GM18498 (cell line): ENCODE measurements at regions not wholly inside any gene's neighbourhood (a gene's known extent, or its start where the extent isn't known, plus 50 kb on each side); places are given as distances from the start of the nearest gene placed in this dataset.
"Not testable (repeated sequence)": the region's sequence is repeated elsewhere in the genome, so short reads cannot be mapped to it uniquely, and the experiment has no call there.

Experiments
- ATAC-seq: cut with Tn5 transposase; IDR thresholded peaks from one replicate; pipeline ENCODE4 v1.9.1; 2021; ENCODE audit warnings: mild to moderate bottlenecking, moderate library complexity; ENCODE audit not compliant: unreplicated experiment

DNA sequence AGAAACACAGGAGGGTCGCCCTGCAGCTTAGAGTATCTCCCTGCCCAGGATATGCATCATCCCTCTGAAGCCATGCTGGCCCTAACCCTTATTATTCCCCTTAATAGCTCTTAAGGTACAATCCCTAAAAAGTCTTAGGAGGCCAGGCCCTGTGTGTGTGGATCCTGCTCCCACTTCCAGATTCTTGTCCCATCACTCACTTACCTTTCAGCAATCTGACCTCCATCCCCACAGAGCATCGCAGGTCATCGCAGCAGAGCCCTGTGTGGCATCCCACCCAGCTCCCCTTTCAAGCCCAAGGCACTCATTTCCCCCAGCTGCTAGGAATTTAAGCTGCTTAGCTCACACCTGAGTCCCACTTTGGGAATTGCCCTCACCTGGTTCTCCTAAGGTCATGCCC lies 223.8 kb upstream of the SMLR1 start:
- no peak for ATAC-seq

DNA sequence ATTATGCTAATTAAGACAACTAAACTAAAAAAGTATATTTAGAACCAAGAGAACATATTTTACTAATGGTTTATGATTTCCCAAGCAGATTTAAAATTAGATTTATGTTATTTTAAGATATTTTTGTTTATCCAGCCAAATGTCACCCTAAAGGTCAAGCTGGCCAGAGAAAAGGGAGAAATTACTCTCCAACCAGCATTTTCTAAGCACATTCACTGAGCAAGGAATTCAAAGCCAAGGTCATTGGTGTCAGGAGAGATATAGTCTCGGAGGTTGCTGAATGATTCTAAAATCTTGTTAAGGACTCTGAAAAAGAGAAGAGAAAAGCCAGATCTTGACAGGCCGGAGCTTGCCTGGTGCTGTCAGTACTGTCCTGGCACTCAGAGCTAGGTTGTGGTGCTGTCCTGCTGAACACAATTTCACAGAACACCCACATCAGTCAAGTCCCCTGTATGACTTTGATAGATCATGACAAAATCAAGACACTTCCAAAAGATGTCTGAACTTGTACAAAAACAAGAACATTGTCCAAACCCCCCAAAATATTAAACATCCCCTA lies 222.3 kb upstream of the SMLR1 start:
- no peak for ATAC-seq

DNA sequence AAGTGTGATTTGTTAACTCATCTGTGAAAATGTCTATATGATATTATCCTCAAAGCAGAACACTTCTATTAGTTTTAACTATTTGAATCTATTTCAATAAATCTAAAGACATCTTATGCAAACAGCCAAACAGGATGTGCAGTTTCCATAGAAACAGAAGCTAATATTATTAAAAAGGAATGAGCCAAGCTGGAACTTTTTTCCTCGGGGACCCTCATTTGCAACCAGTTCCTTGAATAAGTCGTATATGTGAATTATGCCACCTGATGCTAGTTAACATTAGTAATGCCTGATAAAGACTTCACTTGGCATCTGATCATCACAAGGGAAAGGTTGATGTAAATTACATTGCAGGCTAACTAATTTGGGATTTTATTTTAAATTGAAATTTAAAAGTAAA lies 216.9 kb upstream of the SMLR1 start:
- ATAC-seq, result no peak

DNA sequence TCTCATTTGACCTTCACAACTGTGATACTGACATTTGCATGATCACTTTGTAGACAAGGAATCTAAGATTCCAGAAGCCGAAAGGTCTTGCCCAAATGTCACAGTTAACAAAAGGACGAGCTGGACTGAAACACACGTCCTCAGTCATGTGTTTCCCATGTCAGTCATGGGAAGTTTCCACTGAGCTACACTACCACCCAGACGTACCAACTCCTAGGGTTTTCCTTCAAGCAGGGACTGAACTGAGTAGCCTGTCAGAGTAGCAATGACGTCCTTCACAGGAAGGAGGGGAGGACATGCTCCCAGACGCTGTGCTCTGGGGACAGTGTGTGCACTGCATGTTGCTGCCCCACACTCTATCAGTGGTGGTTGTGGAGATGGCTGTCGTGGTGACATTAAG lies 215.8 kb upstream of the SMLR1 start:
- ATAC-seq, result no peak

DNA sequence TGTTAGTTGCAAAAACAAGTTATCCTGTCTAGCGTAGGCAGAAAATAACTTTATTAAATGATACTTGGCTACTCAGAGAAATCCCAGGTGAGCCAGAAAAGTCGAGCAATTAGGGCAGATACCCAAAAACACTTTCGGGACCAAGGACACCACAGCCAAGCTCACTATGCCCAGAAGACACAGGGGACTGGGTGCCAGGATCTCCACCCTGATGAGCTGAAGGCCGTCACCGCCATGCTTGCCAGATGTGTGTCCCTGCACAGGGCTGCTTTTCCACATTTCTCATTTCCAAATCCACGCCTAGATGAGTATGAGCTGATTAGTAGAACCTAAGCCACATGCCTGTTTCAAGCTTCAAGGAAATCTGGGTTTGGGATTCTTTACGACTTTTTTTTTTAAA lies 214.0 kb upstream of the SMLR1 start:
- no peak for ATAC-seq

DNA sequence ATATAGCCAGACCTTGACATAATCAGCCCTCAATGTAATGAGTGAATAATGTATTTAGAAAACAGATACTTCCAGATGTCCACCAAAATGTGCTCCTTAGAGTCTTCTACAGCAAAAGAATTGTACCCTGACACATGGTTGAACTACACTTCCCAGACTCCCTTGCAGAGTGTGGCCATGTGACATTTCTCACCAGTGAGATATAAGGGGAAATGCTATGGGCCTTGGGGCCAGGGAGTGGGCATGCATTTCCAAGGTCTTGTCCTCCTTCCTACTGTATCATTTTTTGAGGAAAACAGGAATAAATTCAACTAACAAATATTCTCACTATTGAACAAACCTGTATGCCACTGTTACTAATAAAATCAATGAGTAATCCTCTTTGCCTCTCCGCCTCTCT lies 211.4 kb upstream of the SMLR1 start:
- no peak for ATAC-seq

DNA sequence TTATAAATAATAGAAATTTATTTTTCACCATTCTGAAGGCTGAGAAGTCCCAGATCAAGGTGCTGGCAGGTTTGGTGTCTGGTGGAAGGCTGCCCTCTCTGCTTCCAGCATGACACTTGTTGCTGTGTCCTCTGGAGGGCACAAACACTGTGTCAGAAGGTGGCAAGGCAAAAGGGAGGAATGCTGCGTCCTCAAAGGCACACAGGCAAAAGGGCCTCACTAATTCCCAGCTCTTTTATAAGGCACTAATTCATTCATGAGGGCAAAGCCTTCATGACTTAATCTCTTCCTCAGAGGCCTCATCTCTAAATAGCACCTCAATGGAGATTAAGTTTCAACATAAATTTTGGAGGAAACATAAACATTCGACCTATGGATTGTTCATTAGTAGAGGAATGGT lies 209.5 kb upstream of the SMLR1 start:
- no peak for ATAC-seq

DNA sequence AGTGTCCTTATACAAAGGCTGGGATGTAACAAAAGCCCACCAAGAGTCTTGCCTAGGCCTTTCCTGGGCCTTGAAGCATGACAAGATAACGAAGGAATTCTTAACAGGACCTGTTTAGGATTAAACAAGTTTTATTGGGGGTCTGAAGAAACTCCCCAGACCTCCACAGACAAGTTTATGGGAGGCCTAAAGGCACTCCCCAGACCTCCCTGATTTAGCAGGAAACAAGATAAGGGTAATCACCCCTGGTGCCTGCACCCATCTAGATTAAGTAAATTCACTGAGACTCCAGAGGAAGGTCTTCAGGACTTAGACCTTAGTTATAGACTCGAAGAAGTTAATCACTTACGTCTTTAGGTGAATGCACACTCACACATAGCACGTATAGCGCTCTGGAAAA lies 208.4 kb upstream of the SMLR1 start:
- not testable (repeated sequence) for ATAC-seq

DNA sequence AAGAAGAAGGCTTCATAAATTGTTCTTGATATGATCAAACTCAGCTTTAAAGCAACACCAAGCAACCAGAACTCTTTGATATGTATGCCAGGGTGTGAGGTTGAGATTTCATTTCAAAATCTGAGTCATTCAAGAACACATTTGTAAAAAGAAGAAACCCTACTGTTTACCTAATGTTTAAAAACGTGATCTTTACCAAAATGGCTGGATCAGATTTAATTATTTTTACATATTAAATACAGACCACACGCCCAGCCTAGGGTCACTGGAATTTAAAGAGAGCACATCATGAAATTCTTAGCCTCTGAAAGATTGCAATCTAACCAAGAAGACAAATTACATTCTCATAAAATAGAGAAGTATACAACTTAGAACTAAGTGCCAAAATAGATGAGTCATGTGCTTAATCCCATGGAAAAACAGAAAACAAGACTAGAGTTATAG lies 206.8 kb upstream of the SMLR1 start:
- no peak for ATAC-seq

DNA sequence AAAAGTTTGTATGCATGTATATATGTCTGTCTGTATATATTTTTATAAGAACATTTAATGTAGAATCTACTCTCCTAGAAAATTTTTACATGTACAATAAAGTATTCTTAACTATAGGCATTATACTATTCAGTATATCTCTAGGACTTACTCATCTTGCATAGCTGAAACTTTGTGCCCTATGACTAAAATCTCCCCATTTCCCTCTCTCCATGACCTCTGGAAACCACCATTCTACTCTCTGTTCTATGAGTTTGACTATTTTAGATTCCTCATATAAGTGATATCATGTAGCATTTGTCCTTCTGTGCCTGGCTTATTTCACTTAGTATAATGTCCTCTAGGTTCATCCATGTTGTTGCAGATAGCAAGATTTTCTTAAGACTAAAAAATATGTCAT lies 205.1 kb upstream of the SMLR1 start:
- no peak for ATAC-seq

DNA sequence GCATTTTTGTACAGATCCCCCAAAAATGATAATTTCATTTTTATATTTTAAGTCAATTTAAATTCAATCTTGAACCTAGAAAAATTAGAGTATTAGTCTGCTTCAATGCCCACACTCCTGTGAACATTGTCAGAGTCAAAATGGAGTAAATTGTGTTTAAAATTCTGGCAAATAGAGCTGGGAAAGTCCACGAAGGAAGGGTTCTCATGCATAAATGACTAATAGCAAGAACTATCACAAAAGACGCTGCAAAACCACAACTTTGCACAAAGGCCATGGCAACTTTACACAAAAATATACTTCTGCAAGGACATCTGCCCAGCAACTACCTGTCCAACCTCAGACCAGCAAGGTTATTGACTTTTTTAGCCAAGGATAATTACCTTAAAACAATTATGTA lies 203.2 kb upstream of the SMLR1 start:
- no peak for ATAC-seq

DNA sequence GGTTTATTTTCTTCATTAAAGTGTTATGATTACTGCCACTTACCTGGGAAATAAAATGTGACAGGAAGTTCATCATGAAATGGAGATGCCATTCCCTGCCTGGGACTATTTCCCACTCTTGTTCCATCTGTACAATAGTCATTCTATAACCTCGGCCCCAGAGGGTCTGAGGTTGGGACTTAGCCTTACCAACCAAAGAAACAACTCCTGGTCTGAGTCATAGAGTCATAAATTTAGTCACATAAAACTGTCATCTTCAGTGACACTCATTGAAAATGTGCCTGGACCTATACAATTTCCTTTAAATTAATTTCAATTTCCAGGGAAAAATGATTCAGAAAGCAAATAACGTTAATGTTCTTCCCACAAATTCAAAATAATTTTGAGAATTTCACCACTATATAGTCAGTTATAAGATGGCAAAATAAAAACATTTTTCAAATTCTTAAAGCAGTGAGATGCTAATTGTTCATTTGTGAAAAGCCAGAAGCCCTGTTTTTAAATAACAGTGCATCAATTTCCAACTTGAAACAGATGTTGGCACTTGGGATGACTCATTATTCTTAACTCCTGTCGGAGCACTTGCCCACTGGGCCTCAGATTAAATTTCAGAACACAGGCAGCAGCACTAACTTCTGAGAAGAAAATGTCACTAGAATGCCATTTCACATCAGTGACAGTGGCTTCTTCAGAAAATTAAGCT lies 201.2 kb upstream of the SMLR1 start:
- ATAC-seq, result peak; percentile 66

DNA sequence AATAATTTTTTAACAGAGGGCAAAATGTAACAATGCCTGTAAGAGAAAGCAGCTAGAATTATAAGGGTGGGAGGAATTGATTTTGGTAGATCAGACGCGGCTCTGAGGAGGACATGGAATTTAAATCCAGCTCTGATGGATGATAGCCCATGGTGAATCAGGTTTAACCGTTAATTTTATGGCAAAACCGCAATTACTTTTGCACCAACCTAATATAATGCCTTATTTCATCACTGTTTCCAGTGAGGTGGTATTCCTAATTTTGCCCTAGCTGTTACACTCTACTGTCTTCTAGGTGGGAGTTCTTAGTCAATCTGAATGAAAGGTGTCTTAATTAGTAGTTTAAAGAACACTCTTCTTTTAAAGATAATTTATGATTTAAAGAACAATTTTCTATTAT lies 198.3 kb upstream of the SMLR1 start:
- no peak for ATAC-seq

DNA sequence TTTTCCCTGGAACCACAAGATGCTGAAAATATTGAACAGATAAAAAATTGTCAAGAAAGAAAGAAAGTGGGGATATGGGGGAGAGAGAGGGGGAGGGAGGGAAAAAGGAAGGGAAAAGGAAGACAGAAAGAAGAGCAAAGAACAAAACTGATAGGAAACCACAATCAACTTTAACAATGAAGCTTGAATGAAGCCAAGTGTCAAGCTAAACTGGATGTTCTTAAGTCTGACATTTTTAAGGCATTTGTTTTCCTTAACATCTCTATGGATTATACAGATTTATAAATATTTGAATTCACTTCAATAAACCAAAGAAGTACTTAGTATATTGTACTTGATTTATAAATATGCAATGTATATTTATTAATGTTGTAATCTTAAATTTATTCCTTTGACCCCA lies 197.6 kb upstream of the SMLR1 start:
- ATAC-seq, result no peak

DNA sequence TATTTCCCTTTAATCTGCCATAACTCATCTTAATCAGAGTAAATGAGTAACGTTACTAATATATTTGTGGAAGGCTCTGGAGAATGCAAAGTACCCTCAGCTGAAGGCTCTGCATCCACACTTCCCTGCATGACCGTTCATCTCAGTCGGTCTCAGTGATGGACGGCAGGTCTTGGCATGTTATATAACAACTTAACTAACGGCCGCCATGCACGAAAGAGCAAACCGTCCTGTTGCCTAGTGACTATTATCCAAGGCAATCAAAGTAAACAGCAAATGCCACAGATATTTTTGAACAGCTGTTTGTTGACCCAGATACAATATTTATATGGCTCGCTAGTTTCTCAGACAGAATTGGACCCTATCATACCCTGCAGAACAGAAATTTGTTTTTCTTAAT lies 194.9 kb upstream of the SMLR1 start:
- ATAC-seq, result no peak

DNA sequence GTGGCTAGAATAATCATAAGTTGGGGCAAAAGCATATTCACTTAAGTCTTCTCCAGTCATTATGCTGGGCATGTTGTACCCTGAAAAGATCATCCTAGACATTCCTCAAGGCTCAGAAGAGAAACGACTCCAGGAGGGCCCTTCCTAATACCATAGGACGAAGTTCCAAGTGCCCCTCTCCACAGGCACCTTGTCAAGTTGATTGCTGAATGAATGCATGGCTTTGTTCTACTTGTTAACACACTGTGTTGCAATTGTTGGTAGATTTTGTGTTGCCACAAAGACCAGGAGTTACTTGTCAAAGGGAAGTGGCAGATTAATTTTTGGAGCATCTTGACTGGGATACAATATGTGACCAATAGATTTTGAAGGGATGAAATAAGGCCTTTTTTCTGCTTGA lies 194.3 kb upstream of the SMLR1 start:
- no peak for ATAC-seq

DNA sequence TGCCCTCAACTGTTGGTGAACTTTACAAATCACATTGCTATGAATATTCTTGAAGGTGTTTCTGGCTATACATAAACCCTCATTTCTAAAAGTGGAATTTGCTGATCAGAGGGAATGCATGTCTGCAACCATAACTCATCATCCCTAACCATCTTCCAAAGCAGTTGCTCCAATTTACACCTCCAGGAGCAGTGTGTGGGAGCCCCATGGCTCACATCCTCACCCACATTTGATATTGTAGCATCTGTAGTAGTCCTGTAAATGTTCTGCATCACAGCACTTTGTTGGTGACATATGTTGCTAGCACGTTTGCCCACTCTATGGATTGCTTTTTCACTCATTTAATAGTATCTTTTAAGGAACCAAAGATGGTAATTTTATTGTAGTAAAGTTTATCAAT lies 183.8 kb upstream of the SMLR1 start:
- ATAC-seq, result no peak

DNA sequence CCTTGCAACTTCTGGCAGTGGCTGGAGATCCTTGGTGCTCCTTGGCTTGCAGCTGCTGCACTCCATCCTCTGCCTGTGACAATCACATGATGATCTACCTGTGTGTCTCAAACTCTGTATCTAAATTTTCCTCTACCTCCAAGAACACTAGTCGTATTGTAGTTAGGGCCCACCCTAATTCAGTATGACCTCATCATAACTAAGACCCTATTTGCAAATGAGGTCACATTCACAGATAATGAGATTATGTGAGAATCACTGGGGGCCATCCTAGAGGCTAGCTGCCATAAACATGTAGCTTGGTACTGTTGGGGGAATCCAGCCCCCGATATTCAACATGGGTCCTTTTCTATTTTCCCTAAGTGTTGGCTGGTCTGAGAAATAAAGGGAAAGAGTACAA lies 183.0 kb upstream of the SMLR1 start:
- ATAC-seq, result no peak

DNA sequence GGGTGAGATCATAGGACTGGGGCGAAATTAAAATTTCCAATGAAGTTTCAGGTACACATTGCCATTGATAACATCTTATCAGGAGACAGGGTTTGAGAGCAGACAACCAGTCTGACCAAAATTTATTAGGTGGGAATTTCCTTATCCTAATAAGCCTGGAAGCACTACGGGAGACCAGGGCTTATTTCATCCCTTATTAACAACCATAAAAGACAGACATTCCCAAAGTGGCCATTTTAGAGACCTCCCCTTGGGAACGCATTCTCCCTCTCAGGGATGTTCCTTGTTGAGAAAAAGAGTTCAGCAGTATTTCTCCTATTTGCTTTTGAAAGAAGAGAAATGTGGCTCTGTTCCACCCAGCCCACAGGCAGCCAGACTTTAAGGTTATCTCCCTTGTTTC lies 182.4 kb upstream of the SMLR1 start:
- ATAC-seq, result not testable (repeated sequence)

DNA sequence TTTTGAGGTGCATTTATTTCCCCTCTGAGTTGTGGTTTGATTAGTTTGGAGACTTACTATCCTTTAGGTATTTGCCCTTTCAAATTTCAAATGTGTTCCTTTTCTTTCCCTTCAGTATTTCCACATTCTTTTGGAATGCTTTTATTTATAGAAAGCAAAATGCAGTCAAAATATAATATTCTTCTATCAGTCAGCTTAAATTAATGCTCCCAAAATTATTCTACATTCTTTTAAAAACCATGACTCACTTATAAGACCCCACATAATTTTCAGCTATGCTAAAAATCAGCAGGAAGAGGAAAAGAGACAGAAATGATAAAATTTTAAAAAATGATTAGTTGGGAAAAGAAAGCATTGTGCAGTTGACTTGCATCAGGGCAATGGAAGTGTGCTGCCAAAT lies 180.0 kb upstream of the SMLR1 start:
- ATAC-seq, result no peak

DNA sequence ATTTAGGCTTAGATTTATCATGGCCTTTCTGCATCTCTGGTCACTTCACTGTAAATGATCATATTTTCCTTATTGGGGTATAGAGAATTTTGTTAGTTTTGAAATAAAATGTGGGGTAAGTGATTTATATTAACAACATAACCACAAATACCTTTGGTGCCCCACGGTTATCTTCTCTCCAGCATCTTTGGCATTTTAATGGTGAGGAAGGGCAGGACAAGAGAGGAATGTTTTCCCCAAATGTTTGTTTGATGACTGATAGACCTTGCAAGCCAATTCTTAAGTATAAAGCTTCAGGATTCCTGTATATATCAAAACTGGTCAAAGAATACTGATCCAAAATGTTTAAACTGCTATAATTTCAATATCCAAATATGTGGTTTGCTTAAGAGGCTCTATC lies 171.6 kb upstream of the SMLR1 start:
- ATAC-seq, result no peak

DNA sequence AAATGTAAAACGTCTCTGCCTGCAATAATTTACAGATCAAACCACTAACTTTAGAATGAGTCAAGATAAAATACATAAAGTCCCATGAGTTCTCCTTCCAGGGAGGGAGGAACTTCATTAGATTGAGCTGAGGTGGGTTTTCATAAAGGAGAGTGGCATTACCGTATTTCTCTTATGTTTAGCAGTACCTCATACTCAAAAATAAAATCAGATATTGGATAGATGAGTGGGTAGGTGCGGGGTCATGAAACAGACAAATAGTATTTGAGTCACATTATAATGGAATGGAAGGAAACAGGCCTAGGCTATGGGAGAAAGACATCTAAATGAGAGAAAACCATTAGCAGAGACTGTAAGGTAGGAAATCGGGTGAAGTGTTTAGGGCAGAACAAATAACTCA lies 166.1 kb upstream of the SMLR1 start:
- no peak for ATAC-seq

DNA sequence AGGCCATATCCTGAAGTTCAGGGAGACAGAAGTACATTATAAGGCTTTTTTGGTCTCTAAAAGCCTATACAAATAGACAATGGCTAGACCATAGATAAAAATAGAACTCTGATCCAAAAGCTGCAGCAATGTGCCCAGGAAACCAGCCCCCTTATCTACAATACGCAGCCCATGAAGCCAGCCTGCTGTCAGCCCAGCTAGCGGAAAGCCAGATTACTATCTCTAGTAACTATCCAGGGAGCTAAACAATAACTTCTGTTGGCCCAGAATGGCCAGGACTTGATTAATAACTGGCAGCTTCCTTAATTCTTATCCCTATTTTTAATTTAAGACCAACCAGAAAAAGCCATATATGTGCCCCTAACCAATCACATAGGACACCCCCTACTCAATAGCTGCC lies 160.4 kb upstream of the SMLR1 start:
- ATAC-seq, result no peak
